Neuronal stem cell (in vitro differentiated cells): ENCODE measurements at regions not wholly inside any gene's neighbourhood (a gene's known extent, or its start where the extent isn't known, plus 50 kb on each side); places are given as distances from the start of the nearest gene placed in this dataset.

Experiments
- DNase-seq: peaks from one replicate; pipeline ENCODE4 v3.0.0-alpha.2; 2013; ENCODE audit warnings: low spot score
- H2AFZ ChIP-seq: one replicate; pipeline ENCODE4 v1.6.1; 2013; ENCODE audit warnings: mild to moderate bottlenecking, low read length, inconsistent platforms
- H2AK5ac ChIP-seq: 2 replicates; pipeline ENCODE4 v1.6.1; 2013; ENCODE audit warnings: low read depth, mild to moderate bottlenecking, inconsistent platforms, low read length, moderate library complexity, mixed read lengths
- H2BK120ac ChIP-seq: 2 replicates; pipeline ENCODE4 v1.6.1; 2013; ENCODE audit warnings: low read depth, mild to moderate bottlenecking, inconsistent platforms, low read length, moderate library complexity, mixed read lengths
- H2BK12ac ChIP-seq: one replicate; pipeline ENCODE4 v1.6.1; 2013; ENCODE audit warnings: low read length, inconsistent platforms
- H2BK15ac ChIP-seq: 2 replicates; pipeline ENCODE4 v1.6.1; 2013; ENCODE audit warnings: mild to moderate bottlenecking, low read length, inconsistent platforms, mixed read lengths
- H2BK5ac ChIP-seq: one replicate; pipeline ENCODE4 v1.6.1; 2013; ENCODE audit warnings: inconsistent platforms, mild to moderate bottlenecking, low read length, moderate library complexity
- H3K14ac ChIP-seq: one replicate; pipeline ENCODE4 v1.6.1; 2013; ENCODE audit warnings: low read length, inconsistent platforms
- H3K18ac ChIP-seq: 2 replicates; pipeline ENCODE4 v1.6.1; 2013; ENCODE audit warnings: low read length, inconsistent platforms
- H3K23ac ChIP-seq: 2 replicates; pipeline ENCODE4 v1.6.1; 2013; ENCODE audit warnings: low read depth, mild to moderate bottlenecking, mixed read lengths, low read length, inconsistent platforms; ENCODE audit not compliant: poor library complexity
- H3K27ac ChIP-seq: replicated peaks from 3 replicates; pipeline ENCODE4 v1.5.1; 2013; ENCODE audit warnings: low read length, inconsistent platforms
- H3K27me3 ChIP-seq, 3 experiments: 2 replicates each; pipeline ENCODE4 v1.6.1; 2013; ENCODE audit warnings: low read length in 3 of 3, mild to moderate bottlenecking in 2 of 3, inconsistent platforms in 1 of 3, low read depth in 1 of 3, mixed read lengths in 1 of 3, moderate library complexity in 1 of 3; ENCODE audit not compliant: control insufficient read depth in 3 of 3, insufficient read depth in 3 of 3
- H3K36me3 ChIP-seq, 2 donors: replicated peaks in 1 of 2; 2 replicates each; pipeline ENCODE4 v1.6.1; 2013; ENCODE audit warnings: low read length in 2 of 2; ENCODE audit not compliant: control insufficient read depth in 2 of 2, insufficient read depth in 2 of 2
- H3K4ac ChIP-seq: 2 replicates; pipeline ENCODE4 v1.6.1; 2013; ENCODE audit warnings: inconsistent platforms, mild to moderate bottlenecking, low read length, moderate library complexity
- H3K4me1 ChIP-seq, 2 donors: 1 replicate in 1 of 2; 2 replicates in 1 of 2; pipeline ENCODE4 v1.6.1; 2013; ENCODE audit warnings: low read length in 2 of 2, low read depth in 1 of 2; ENCODE audit not compliant: control insufficient read depth in 2 of 2, insufficient read depth in 1 of 2
- H3K4me2 ChIP-seq: one replicate; pipeline ENCODE4 v1.6.1; 2013; ENCODE audit warnings: mild to moderate bottlenecking, low read length, inconsistent platforms; ENCODE audit not compliant: insufficient read depth, poor library complexity, severe bottlenecking
- H3K4me3 ChIP-seq, 2 donors: 2 replicates each; pipeline ENCODE4 v1.5.1; 2013; ENCODE audit warnings: low read length in 2 of 2, mild to moderate bottlenecking in 2 of 2, inconsistent platforms in 1 of 2, moderate library complexity in 1 of 2
- H3K79me1 ChIP-seq: one replicate; pipeline ENCODE4 v1.6.1; 2013; ENCODE audit warnings: low read depth, mild to moderate bottlenecking, inconsistent platforms, low read length, moderate library complexity
- H3K9ac ChIP-seq: one replicate; pipeline ENCODE4 v1.6.1; 2013; ENCODE audit warnings: mild to moderate bottlenecking, low read depth, low read length, inconsistent platforms; ENCODE audit not compliant: poor library complexity
- H3K9me3 ChIP-seq, 2 donors: replicated peaks in 1 of 2; 2 replicates each; pipeline versions ENCODE3 to v1.6.1; 2013; ENCODE audit warnings: low read length in 2 of 2, mild to moderate bottlenecking in 2 of 2, inconsistent platforms in 1 of 2, low read depth in 1 of 2, mixed read lengths in 1 of 2, moderate library complexity in 1 of 2; ENCODE audit not compliant: control insufficient read depth in 2 of 2, insufficient read depth in 1 of 2
- H4K8ac ChIP-seq: one replicate; pipeline ENCODE4 v1.6.1; 2013; ENCODE audit warnings: low read depth, mild to moderate bottlenecking, inconsistent platforms, low read length, moderate library complexity
- H4K91ac ChIP-seq: one replicate; pipeline ENCODE4 v1.6.1; 2013; ENCODE audit warnings: low read length, low read depth, mild to moderate bottlenecking, inconsistent platforms; ENCODE audit not compliant: poor library complexity
- WGBS, 2 donors: extraction: QIAGEN DNeasy Blood & Tissue Kit; methylation state at CpG; one replicate each; pipeline ENCODE4 v1.1.7; 2013; ENCODE audit warnings: missing lambda C conversion rate in 2 of 2, mixed read lengths in 1 of 2; ENCODE audit not compliant: insufficient read length in 2 of 2, insufficient replicate concordance in 1 of 2; ENCODE audit errors: extremely low coverage in 2 of 2; 5-methylcytosine and 5-hydroxymethylcytosine counted together

DNA sequence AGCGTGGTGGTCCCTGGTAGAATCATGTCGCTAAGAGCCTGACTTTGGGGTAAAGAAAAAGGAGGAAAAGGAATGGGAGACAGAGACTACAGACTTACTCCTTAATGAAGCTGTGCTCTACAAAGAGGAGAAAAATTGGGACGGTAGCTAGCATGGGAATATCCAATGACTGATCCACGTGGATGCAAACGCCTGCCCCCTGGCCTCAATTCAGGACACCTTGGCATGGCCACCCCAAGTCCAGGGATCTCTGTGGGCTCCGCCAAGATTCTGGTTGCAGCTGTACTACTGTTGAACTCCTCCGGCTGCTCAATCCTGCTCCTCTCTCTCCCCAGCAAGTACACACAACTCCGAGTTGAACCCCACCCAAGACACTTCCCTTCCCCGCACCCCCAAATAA lies 70.5 kb upstream of the DIO3 start:
- DNase-seq, result no peak
- H3K4me1 ChIP-seq, result no peaks in the 10 kb centered on the region
- H2BK120ac ChIP-seq, result no peak overlapping the region

DNA sequence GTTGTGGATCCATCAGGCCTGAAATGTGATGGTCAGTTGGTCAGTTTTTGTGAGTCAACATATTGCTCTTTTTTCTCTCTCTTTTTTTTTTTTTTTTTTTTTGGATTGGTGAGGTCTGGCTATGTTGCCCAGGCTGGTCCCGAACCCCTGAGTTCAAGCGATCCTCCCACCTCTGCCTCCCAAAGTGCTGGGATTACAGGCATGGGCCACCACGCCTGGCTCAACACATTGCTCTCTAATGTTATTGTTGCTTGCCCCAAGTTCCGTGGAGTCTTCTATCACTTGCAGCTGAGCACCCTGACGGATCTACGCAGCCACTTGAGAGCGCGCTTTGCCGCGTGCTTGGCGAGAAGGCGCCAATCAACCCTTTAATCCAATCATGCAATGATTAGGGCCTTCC lies 69.5 kb upstream of the DIO3 start:
- Histone ChIP-seq H3K36me3 (no peaks in the 10 kb centered on the region), H3K27ac (no peak overlapping the region), H3K79me1 (no peaks in the 10 kb centered on the region), H2AFZ (no peak overlapping the region), H3K23ac (no peak overlapping the region), H2BK5ac (no peak overlapping the region), H3K18ac (no peak overlapping the region), H4K8ac (no peak overlapping the region), H3K9ac (no peak overlapping the region), H4K91ac (no peak overlapping the region), H2BK120ac (no peak overlapping the region), H2AK5ac (no peak overlapping the region), H3K27me3 (peaks cover 0 to 9% (median 0%) of the 10 kb centered on the region in 3 experiments), H2BK12ac (no peak overlapping the region), H3K14ac (no peak overlapping the region), H3K4me3 (no peak overlapping the region), H3K4me2 (no peak overlapping the region), H3K4me1 (peaks cover 8 to 9% of the 10 kb centered on the region in 2 donors), H2BK15ac (no peak overlapping the region), H3K9me3 (peaks cover 0 to 2% of the 10 kb centered on the region in 2 donors), H3K4ac (no peak overlapping the region)
- no peak for DNase-seq
- no CpG with 5 or more reads among the region's 12 CpGs for whole genome bisulfite sequencing, 2 donors

More for the DNA sequence above, 70.5 kb upstream of the DIO3 start:
- H4K91ac ChIP-seq, result no peak overlapping the region
- H3K79me1 ChIP-seq, result no peaks in the 10 kb centered on the region
- H4K8ac ChIP-seq, result no peak overlapping the region
- H3K27ac ChIP-seq, result no peak overlapping the region
- H3K18ac ChIP-seq, result no peak overlapping the region
- H2BK12ac ChIP-seq, result no peak overlapping the region
- no peak overlapping the region for H3K4me2 ChIP-seq
- H3K9me3 ChIP-seq, result peaks cover 0 to 2% of the 10 kb centered on the region in 2 donors
- no peak overlapping the region for H2AFZ ChIP-seq
- no peak overlapping the region for H3K14ac ChIP-seq
- H3K9ac ChIP-seq, result no peak overlapping the region
- no peak overlapping the region for H2BK5ac ChIP-seq
- peak overlapping the region; percentile 61 for H2AK5ac ChIP-seq
- WGBS, 2 donors, result no CpG with 5 or more reads among the region's 9 CpGs
- peak overlapping the region; percentile 6 for H2BK15ac ChIP-seq
- peaks cover 0 to 9% (median 0%) of the 10 kb centered on the region in 3 experiments for H3K27me3 ChIP-seq
- H3K23ac ChIP-seq, result no peak overlapping the region
- no peak overlapping the region for H3K4me3 ChIP-seq
- H3K4ac ChIP-seq, result no peak overlapping the region
- H3K36me3 ChIP-seq, result no peaks in the 10 kb centered on the region

DNA sequence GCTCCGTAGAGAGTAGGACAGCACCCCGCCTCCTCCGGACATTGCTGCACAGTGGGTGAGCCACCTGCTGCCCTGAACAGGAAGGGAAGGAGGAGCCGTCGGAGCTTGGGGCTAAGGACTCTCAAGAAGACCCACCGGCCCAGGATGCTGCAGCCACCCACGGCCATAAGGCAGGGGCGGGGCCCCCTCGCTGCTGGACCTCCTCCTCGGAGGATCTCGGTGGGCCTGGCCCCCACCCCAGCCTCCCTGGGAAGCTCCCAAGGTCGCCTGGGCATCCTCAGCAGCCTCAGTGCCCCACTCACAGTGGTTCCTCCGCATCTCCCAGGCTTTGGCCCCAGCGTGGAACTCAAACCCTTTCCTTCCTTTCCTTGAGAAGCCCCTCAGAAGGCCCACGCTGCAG lies 68.6 kb upstream of the DIO3 start:
- Histone ChIP-seq H2AFZ (no peak overlapping the region), H3K36me3 (no peaks in the 10 kb centered on the region), H2BK15ac (peak overlapping the region; percentile 82), H3K4me1 (peaks cover 13 to 15% of the 10 kb centered on the region in 2 donors), H2BK12ac (no peak overlapping the region), H4K91ac (no peak overlapping the region), H3K27me3 (peaks cover 0 to 9% (median 0%) of the 10 kb centered on the region in 3 experiments), H4K8ac (no peak overlapping the region), H2AK5ac (peak overlapping the region; percentile 83), H3K4ac (no peak overlapping the region), H2BK120ac (no peak overlapping the region), H3K18ac (peak overlapping the region; percentile 44), H3K27ac (no peak overlapping the region), H2BK5ac (no peak overlapping the region), H3K4me2 (no peak overlapping the region), H3K14ac (no peak overlapping the region), H3K4me3 (no peak overlapping the region), H3K9me3 (peaks cover 0 to 2% of the 10 kb centered on the region in 2 donors), H3K23ac (no peak overlapping the region), H3K79me1 (no peaks in the 10 kb centered on the region), H3K9ac (no peak overlapping the region)
- WGBS, 2 donors, result no CpG with 5 or more reads among the region's 15 CpGs
- DNase-seq, result no peak

DNA sequence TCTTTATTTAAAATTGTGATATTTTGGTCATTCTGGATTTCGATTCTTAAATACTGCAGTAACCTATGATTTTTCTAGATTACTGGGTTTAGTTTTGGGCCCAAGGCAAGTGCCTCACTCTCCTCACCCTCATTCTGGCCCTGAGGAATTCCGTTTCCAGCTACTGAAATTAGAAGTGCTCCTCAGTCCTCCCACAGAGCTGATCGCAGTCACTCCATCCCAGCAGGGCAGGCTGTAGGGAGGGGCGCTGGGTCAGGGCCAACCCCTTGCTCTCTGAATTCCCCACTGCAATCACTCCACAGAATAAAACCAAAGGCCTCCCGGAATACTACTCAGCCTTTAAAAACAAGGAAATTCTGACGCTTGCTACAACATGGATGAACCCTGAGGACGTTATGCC lies 66.5 kb upstream of the DIO3 start:
- DNase-seq, result no peak
- H4K8ac ChIP-seq, result no peak overlapping the region
- WGBS, 2 donors, result no CpG with 5 or more reads among the region's 7 CpGs
- no peak overlapping the region for H2BK120ac ChIP-seq
- H3K14ac ChIP-seq, result no peak overlapping the region
- no peaks in the 10 kb centered on the region for H3K36me3 ChIP-seq
- no peaks in the 10 kb centered on the region for H3K79me1 ChIP-seq
- H4K91ac ChIP-seq, result no peak overlapping the region
- H2AK5ac ChIP-seq, result no peak overlapping the region
- no peak overlapping the region for H3K4me3 ChIP-seq
- H2BK12ac ChIP-seq, result no peak overlapping the region
- H3K18ac ChIP-seq, result peak overlapping the region; percentile 36
- no peak overlapping the region for H2BK15ac ChIP-seq
- peaks cover 0 to 10% of the 10 kb centered on the region in 2 donors for H3K9me3 ChIP-seq
- H3K4me1 ChIP-seq, result peaks cover 13 to 15% of the 10 kb centered on the region in 2 donors
- no peak overlapping the region for H3K23ac ChIP-seq
- no peak overlapping the region for H2AFZ ChIP-seq
- no peak overlapping the region for H3K4ac ChIP-seq
- H3K9ac ChIP-seq, result no peak overlapping the region
- no peak overlapping the region for H2BK5ac ChIP-seq
- H3K4me2 ChIP-seq, result no peak overlapping the region
- H3K27ac ChIP-seq, result no peak overlapping the region
- peaks cover 0 to 14% (median 5%) of the 10 kb centered on the region in 3 experiments for H3K27me3 ChIP-seq
